IMR-90 (cell line): ENCODE measurements at regions not wholly inside any gene's neighbourhood (a gene's known extent, or its start where the extent isn't known, plus 50 kb on each side); places are given as distances from the start of the nearest gene placed in this dataset.

Experiments used
- ATAC-seq: fragments of 200-7000 bp; cut with Tn5 transposase; 2 replicates; pipeline ENCODE4 v1.9.1; 2020; ENCODE audit warnings: low read depth, mild to moderate bottlenecking, moderate library complexity
- BruUV-seq: library from RNA; stranded (reverse); fragments of 400-500 nt; replicated peaks from 2 replicates; lab custom pipeline; 2021; lab: Mats Ljungman, UMichigan
- CTCF ChIA-PET: fragments of 300-600 bp; formaldehyde crosslinking; extraction: SDS; loops from one replicate; lab custom pipeline; 2021; ENCODE audit warnings: antibody characterized with exemption; lab: Yijun Ruan, JAX
- POLR2A ChIA-PET: fragments of 300-600 bp; sonication (Branson Sonifier 250); formaldehyde crosslinking; loops from one replicate; lab custom pipeline; 2022; ENCODE audit warnings: antibody characterized with exemption; ENCODE audit not compliant: unreplicated experiment; lab: Charles Lee
- DNase-seq: peaks from one replicate; pipeline ENCODE4 v3.0.0; 2013
- H2AFZ ChIP-seq: replicated peaks from 2 replicates; pipeline ENCODE3; 2013; ENCODE audit warnings: low read length, mild to moderate bottlenecking; ENCODE audit not compliant: poor library complexity
- H2AK5ac ChIP-seq: 2 replicates; pipeline ENCODE4 v1.6.1; 2013; ENCODE audit warnings: low read depth, low read length, inconsistent platforms
- H2AK9ac ChIP-seq: replicated peaks from 2 replicates; pipeline ENCODE3; 2013; ENCODE audit warnings: mild to moderate bottlenecking, low read depth, low read length, moderate library complexity; ENCODE audit not compliant: poor library complexity
- H2BK120ac ChIP-seq: 2 replicates; pipeline ENCODE4 v1.6.1; 2013; ENCODE audit warnings: low read depth, low read length, inconsistent platforms
- H2BK15ac ChIP-seq: 3 replicates; pipeline ENCODE4 v1.6.1; 2013; ENCODE audit warnings: low read depth, low read length, inconsistent platforms
- H2BK20ac ChIP-seq: 2 replicates; pipeline ENCODE4 v1.6.1; 2013; ENCODE audit warnings: low read depth, mild to moderate bottlenecking, inconsistent platforms, low read length, moderate library complexity
- H2BK5ac ChIP-seq: 2 replicates; pipeline ENCODE4 v1.6.1; 2013; ENCODE audit warnings: mild to moderate bottlenecking, low read depth, low read length, inconsistent platforms; ENCODE audit not compliant: poor library complexity, severe bottlenecking
- H3K14ac ChIP-seq: replicated peaks from 2 replicates; pipeline ENCODE4 v1.6.1; 2013; ENCODE audit warnings: low read depth, low read length, inconsistent platforms
- H3K18ac ChIP-seq: 2 replicates; pipeline ENCODE4 v1.6.1; 2013; ENCODE audit warnings: low read depth, low read length, control low read depth
- H3K23ac ChIP-seq: 2 replicates; pipeline ENCODE4 v1.6.1; 2013; ENCODE audit warnings: low read depth, low read length, inconsistent platforms
- H3K27ac ChIP-seq: 2 replicates; pipeline ENCODE4 v1.5.1; 2013; ENCODE audit warnings: mild to moderate bottlenecking, control low read depth, low read length; ENCODE audit not compliant: insufficient read depth
- H3K27me3 ChIP-seq: 2 replicates; pipeline ENCODE4 v1.6.1; 2013; ENCODE audit warnings: low read length; ENCODE audit not compliant: control insufficient read depth, insufficient read depth
- H3K36me3 ChIP-seq: 2 replicates; pipeline ENCODE4 v1.6.1; 2013; ENCODE audit warnings: low read length, mixed read lengths; ENCODE audit not compliant: control insufficient read depth, insufficient read depth
- H3K4ac ChIP-seq: 2 replicates; pipeline ENCODE4 v1.6.1; 2013; ENCODE audit warnings: low read depth, low read length, inconsistent platforms
- H3K4me1 ChIP-seq: 2 replicates; pipeline ENCODE4 v1.6.1; 2013; ENCODE audit warnings: low read length, mixed read lengths; ENCODE audit not compliant: control insufficient read depth, insufficient read depth
- H3K4me2 ChIP-seq: 2 replicates; pipeline ENCODE4 v1.6.1; 2013; ENCODE audit warnings: low read depth, mild to moderate bottlenecking, control low read depth, low read length, moderate library complexity
- H3K4me3 ChIP-seq: 2 replicates; pipeline ENCODE4 v1.5.1; 2013; ENCODE audit warnings: low read depth, mild to moderate bottlenecking, control low read depth, low read length, moderate library complexity; ENCODE audit not compliant: insufficient read depth
- H3K56ac ChIP-seq: 2 replicates; pipeline ENCODE4 v1.6.1; 2013; ENCODE audit warnings: low read length, inconsistent platforms; ENCODE audit not compliant: insufficient read depth; ENCODE audit errors: extremely low read depth
- H3K79me1 ChIP-seq, 2 experiments: 2 replicates each; pipeline ENCODE4 v1.6.1; 2013; ENCODE audit warnings: low read length in 2 of 2, inconsistent platforms in 1 of 2, low read depth in 1 of 2
- H3K9ac ChIP-seq: 2 replicates; pipeline ENCODE4 v1.6.1; 2013; ENCODE audit warnings: low read depth, low read length, control low read depth
- H3K9me1 ChIP-seq: 2 replicates; pipeline ENCODE4 v1.6.1; 2013; ENCODE audit warnings: low read length, inconsistent platforms; ENCODE audit not compliant: insufficient read depth
- H3K9me3 ChIP-seq: 2 replicates; pipeline ENCODE4 v1.6.1; 2013; ENCODE audit warnings: low read length; ENCODE audit not compliant: control insufficient read depth, insufficient read depth
- H4K20me1 ChIP-seq: 2 replicates; pipeline ENCODE4 v1.6.1; 2013; ENCODE audit warnings: low read length, inconsistent platforms; ENCODE audit not compliant: insufficient read depth
- H4K5ac ChIP-seq: 2 replicates; pipeline ENCODE4 v1.6.1; 2013; ENCODE audit warnings: mild to moderate bottlenecking, low read depth, low read length, control low read depth
- H4K8ac ChIP-seq, 2 experiments: 2 replicates each; pipeline ENCODE4 v1.6.1; 2013; ENCODE audit warnings: low read depth in 2 of 2, low read length in 2 of 2, control low read depth in 1 of 2, inconsistent platforms in 1 of 2
- H4K91ac ChIP-seq: 2 replicates; pipeline ENCODE4 v1.6.1; 2013; ENCODE audit warnings: low read depth, low read length, inconsistent platforms; ENCODE audit not compliant: insufficient read depth
- BHLHE40 ChIP-seq: fragments of 150-350 bp; IDR thresholded peaks from 2 replicates; pipeline ENCODE4 v1.6.1; 2016; ENCODE audit warnings: mild to moderate bottlenecking, low read depth, low read length
- CEBPB ChIP-seq: IDR thresholded peaks from 2 replicates; pipeline ENCODE4 v1.6.1; 2012; ENCODE audit warnings: low read depth, low read length, improper control_type of control experiment
- FOS ChIP-seq: fragments of 150-350 bp; IDR thresholded peaks from 2 replicates; pipeline ENCODE4 v1.6.1; 2016; ENCODE audit warnings: low read depth, low read length
- MAFK ChIP-seq: IDR thresholded peaks from 2 replicates; pipeline ENCODE4 v1.6.1; 2012; ENCODE audit warnings: low read depth, low read length, improper control_type of control experiment
- NFE2L2 ChIP-seq: fragments of 150-350 bp; IDR thresholded peaks from 2 replicates; pipeline ENCODE4 v1.6.1; 2016; ENCODE audit warnings: low read depth, mild to moderate bottlenecking, low read length
- POLR2A ChIP-seq: IDR thresholded peaks from 2 replicates; pipeline ENCODE4 v1.6.1; 2012; ENCODE audit warnings: mild to moderate bottlenecking, low read depth, low read length
- RCOR1 ChIP-seq: IDR thresholded peaks from 2 replicates; pipeline ENCODE4 v1.6.1; 2012; ENCODE audit warnings: mild to moderate bottlenecking, low read length, improper control_type of control experiment; ENCODE audit not compliant: insufficient replicate concordance
- RFX5 ChIP-seq: IDR thresholded peaks from 2 replicates; pipeline ENCODE4 v1.8.0; 2012; ENCODE audit warnings: low read depth, mild to moderate bottlenecking, low read length, moderate library complexity
- SMC3 ChIP-seq: fragments of 150-350 bp; IDR thresholded peaks from 2 replicates; pipeline ENCODE4 v1.6.1; 2016; ENCODE audit warnings: low read depth, mild to moderate bottlenecking, antibody characterized with exemption, low read length, moderate library complexity
- WGBS, 2 experiments: methylation state at CpG; one replicate each; pipeline versions ENCODE4 v1.1.5 to v1.1.7; 2013; ENCODE audit warnings: missing lambda C conversion rate in 2 of 2; ENCODE audit not compliant: insufficient read length in 1 of 2; ENCODE audit errors: extremely low coverage in 2 of 2; 5-methylcytosine and 5-hydroxymethylcytosine counted together
- dilution Hi-C: fragments of 300-500 bp; cut with HindIII; formaldehyde crosslinking; loops from one replicate; pipeline ENCODE4 v1.14.3; 2018; ENCODE audit warnings: low sequenced_read_pairs; ENCODE audit not compliant: unreplicated experiment
- in situ Hi-C: fragments of 300-500 bp; cut with MboI; formaldehyde crosslinking; loops from 3 replicates; pipeline ENCODE4 v1.14.3; 2019; ENCODE audit warnings: low sequenced_read_pairs, inconsistent platforms, mixed read lengths
- intact Hi-C: fragments of 100-400 bp; cut with micrococcal nuclease; formaldehyde crosslinking; loops from 2 replicates; pipeline ENCODE4 v1.10.0; 2022

DNA sequence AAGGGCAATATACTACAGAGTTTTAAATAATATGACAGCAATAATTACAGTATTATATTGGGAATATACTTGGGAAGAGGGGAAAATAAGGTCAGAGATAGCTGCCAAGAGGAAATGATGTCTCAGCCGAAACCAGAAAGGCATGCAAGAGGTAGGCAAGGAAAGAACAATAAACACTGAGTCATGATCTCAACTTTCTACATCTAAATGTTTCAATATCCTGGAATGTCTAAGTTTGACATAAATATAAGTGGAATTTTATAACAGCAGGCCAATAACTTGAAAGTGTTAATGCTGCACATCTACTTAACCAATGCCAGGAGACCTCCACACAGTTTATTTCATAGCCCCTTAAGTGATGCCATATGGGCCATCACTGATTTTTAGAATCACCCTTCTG is 99.8 kb upstream of the CPNE4 start:
- peak; percentile 85 for TF ChIP-seq CEBPB
- peak; percentile 78 for TF ChIP-seq MAFK
- TF ChIP-seq FOS: peak; percentile 90
- no peak for TF ChIP-seq SMC3
- 0 out of 2 replicates have a peak, but pooled peaks have one; percentile 19 for TF ChIP-seq BHLHE40
- TF ChIP-seq RFX5: no peak
- TF ChIP-seq POLR2A: no peak
- TF ChIP-seq RCOR1: peak; percentile 85
- TF ChIP-seq NFE2L2: peak; percentile 59
- POLR2A ChIA-PET: no interaction called here
- ATAC-seq: peak; percentile 38

More for the DNA sequence above, 99.8 kb upstream of the CPNE4 start:
- BruUV-seq: no TSS peak
- H3K36me3 ChIP-seq: no peaks in the 10 kb centered on the region
- dilution Hi-C loops (no loop called here), in situ Hi-C loops (no loop called here), intact Hi-C loops (no loop called here)
- H3K18ac ChIP-seq: peak overlapping the region; percentile 93; the same call in 1 of the 2 replicates
- peak overlapping the region; percentile 47; the same call in 1 of the 2 replicates for H2AK5ac ChIP-seq
- no CpG with 5 or more reads among the region's 1 CpG for WGBS, 2 experiments
- CTCF ChIA-PET: interaction anchor here (0.7 kb wide), 1 partner anchor 1290 kb away, joined by 3 read pairs; no protein-coding TSS in a partner anchor
- peak overlapping the region; percentile 95 for H2BK120ac ChIP-seq
- no peak overlapping the region for H2AK9ac ChIP-seq
- peak overlapping the region; percentile 88; the same call in 1 of the 2 replicates for H3K4ac ChIP-seq
- H3K9ac ChIP-seq: no peak overlapping the region
- peak overlapping the region; percentile 57 for H3K23ac ChIP-seq
- H3K9me1 ChIP-seq: no peaks in the 10 kb centered on the region
- H2BK20ac ChIP-seq: peak overlapping the region; percentile 93
- no peak overlapping the region for H2AFZ ChIP-seq
- H3K56ac ChIP-seq: peak overlapping the region; percentile 90
- peak overlapping the region in 1 of 2 experiments; percentile 68; a peak in 2 of 4 replicates for H4K8ac ChIP-seq
- peaks cover 12% of the 10 kb centered on the region for H3K4me1 ChIP-seq
- H3K14ac ChIP-seq: peak overlapping the region; percentile 66; the same call in 1 of the 2 replicates
- peak overlapping the region; percentile 99 for H2BK5ac ChIP-seq
- H4K5ac ChIP-seq: peak overlapping the region; percentile 59; the same call in 1 of the 2 replicates
- peak overlapping the region; percentile 88; the same call in 1 of the 2 replicates for H3K4me2 ChIP-seq
- H3K9me3 ChIP-seq: no peaks in the 10 kb centered on the region
- H3K27ac ChIP-seq: peak overlapping the region; percentile 67
- H3K27me3 ChIP-seq: no peaks in the 10 kb centered on the region
- H3K4me3 ChIP-seq: no peak overlapping the region
- no peaks in the 10 kb centered on the region for H3K79me1 ChIP-seq
- peak overlapping the region; percentile 33; the same call in 1 of the 2 replicates for H4K91ac ChIP-seq
- peak; percentile 95 for DNase-seq
- no peaks in the 10 kb centered on the region for H4K20me1 ChIP-seq
- peak overlapping the region; percentile 53; the same call in 1 of the 3 replicates for H2BK15ac ChIP-seq
